NCI-H446 (cell line): ENCODE measurements at regions not wholly inside any gene's neighbourhood (a gene's known extent, or its start where the extent isn't known, plus 50 kb on each side); places are given as distances from the start of the nearest gene placed in this dataset.

Experiments used
- DNase-seq, 2 experiments: peaks; one replicate each; lab custom pipeline; 2025; lab: John Stamatoyannopoulos, UW

DNA sequence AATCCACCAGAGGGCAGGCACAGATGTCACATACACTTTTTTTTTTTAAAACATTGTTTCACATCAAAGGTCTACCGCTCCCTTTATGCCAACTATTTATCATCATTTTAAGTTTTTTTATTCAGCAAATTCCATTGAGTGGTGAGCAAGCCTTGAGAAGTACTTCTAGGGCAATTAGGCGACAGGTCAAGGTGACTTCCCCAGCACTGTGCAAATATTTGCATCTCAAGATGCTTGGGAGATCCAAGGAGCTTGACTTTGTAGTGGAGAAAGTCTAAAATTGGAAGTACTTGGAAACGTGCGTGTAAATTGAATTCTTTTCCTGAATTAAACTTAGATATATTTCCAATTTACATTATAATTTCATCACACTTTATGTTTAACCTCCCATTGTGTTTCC lies 211.1 kb downstream of the ICE1 start:
- no peak for DNase-seq

DNA sequence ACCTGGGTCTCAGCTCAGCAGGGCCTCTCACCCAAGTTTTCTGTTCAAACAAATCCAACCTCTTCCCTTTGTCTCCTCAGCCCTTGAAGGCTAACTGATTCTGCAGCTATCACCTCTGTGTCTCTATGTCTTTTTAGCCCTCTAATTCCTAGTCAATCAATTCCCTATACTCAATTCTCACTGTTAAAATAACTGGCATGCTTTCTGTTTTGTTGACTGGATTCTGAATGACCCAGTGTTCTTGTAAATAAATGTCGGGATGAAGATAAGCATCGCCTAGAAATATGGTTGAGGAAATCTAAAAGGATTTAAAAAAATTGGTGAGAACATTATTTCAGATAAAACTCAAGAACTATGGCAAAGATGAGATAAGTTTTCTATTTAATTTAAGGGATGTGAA lies 210.2 kb downstream of the ICE1 start:
- DNase-seq: no peak

DNA sequence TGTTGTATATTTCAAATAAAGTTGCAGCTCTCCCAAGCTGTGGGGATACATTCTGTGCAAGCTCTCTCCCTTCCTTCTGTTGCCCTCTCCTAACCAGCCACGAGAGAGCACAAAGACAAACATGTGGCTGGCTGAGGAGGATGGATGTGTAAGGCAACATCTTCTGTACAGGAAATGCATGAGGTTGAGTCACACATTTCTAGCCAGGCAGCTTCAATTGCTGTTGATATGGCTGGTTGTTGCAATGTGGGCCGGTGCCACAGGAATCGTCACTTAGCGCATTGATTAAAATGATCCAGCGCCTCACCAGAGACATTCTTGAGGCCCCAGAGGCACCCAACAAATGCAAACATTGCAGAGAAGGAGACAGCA lies 207.1 kb downstream of the ICE1 start:
- no peak for DNase-seq

DNA sequence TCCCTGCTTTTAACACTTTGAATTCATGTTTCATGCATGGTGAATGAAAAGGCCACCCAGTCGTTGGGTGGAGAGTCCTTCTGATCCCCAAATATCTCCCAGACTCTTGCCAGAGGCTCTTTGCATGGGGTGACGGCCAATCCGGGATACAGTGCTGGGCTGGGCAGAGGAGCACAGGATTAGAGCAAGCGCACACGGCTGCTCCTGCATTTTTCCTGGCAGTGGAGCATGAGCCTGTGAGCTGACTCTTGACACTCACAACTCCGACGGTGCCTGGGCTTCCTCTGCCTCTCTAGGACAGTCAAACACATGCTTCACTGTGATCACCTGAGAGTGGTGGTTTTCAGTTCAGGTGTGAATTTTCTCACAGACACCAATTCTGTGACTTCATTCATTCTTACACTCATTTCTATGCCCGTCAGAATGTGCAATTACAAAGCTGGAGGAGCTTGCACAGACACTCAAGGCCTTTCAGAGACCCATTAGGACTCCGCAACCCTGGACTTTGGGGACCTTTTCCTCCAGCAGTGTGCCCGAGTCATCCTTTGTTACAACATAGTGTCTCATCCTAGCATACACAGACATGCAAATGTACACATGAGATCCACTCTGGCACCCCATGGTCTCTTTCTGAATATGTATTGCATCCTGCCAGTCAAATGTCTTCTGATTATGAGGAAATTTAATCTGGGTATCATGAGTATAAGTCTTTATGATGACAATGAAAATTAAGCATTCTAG lies 206.6 kb downstream of the ICE1 start:
- no peak for DNase-seq

- DNase-seq: no peak
Observed at GRCh38 chr5:5626412-5626811, 203.9 kb downstream of the ICE1 start.

- DNase-seq: no peak
Observed at GRCh38 chr5:5625491-5625890, 203.0 kb downstream of the ICE1 start.

DNA sequence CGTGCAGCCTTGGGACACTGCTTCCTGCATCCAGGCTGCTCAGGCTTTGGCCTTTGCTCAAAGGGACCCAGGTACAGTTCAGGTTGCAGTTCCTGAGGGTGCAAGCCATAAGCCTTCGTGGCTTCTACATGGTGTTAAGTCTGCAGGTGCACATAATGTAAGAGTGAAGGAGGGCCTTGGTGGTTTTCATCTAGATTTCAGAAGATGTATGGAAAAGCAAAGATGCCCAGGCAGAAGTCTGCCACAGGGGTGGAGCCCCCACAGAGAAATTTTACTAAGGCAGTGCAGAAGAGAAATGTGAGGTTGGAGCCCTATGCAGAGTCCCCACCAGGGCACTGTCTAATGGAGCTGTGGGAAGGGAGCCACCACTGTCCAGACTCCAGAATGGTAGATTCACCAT lies 200.9 kb downstream of the ICE1 start:
- no peak for DNase-seq

- no peak for DNase-seq
Observed at GRCh38 chr5:5622806-5623205, 200.3 kb downstream of the ICE1 start.

- DNase-seq: no peak
Observed at GRCh38 chr5:5619546-5619945, 197.1 kb downstream of the ICE1 start.

GRCh38 chr5:5617024-5617423 lies 194.5 kb downstream of the ICE1 start:
- DNase-seq: no peak

DNA sequence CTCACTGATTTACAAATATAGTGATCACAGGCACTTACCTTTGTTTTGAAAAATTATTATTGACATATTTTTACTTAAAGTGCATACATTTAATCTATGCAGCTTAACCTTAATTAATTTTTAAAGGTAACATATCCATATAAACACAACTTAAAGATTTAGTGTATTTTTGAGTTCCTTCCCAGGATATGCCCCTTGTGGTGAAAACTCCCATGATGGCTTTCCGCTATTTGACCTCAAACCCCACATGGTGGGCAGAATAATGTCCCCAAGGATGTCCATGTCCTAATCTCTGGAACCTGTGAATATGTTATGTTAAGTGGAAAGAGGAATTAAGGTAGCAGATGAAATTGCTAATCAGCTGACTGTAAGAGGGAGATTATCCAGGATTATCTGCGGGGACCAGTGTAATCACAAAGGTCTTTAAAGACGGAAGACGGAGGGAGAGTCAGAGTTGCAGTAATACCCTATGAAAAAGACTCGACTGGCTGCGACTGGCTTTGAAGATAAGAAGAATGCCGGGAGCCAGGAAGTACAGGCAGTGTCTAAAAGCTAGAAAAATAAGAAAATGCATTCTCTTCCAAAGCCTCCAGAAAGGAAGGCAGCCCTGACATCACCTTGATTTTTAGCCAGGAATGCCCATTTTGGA lies 193.9 kb downstream of the ICE1 start:
- DNase-seq: no peak

DNA sequence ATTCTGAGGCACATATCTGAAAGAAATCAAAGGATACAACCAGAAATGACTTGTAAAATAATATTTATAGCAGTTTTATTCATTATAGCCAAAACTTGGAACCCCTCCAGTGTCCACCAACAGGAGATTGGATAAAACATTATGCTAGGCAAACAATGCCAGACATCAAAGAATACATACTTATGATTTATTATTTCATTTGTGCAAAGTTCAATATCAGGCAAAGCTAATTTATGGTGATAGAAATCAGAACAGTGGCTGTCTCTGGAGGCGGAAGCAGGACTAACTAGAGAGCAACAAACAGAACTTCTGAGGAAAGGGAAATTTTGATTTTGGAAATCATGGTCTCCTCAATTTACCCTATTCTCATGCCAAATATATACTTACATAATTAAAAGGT lies 193.1 kb downstream of the ICE1 start:
- DNase-seq: no peak

- no peak for DNase-seq
Observed at GRCh38 chr5:5613261-5613990, 190.9 kb downstream of the ICE1 start.

GRCh38 chr5:5612096-5612495 lies 189.6 kb downstream of the ICE1 start:
- no peak for DNase-seq

GRCh38 chr5:5609935-5610334 lies 187.5 kb downstream of the ICE1 start:
- DNase-seq: no peak

DNA sequence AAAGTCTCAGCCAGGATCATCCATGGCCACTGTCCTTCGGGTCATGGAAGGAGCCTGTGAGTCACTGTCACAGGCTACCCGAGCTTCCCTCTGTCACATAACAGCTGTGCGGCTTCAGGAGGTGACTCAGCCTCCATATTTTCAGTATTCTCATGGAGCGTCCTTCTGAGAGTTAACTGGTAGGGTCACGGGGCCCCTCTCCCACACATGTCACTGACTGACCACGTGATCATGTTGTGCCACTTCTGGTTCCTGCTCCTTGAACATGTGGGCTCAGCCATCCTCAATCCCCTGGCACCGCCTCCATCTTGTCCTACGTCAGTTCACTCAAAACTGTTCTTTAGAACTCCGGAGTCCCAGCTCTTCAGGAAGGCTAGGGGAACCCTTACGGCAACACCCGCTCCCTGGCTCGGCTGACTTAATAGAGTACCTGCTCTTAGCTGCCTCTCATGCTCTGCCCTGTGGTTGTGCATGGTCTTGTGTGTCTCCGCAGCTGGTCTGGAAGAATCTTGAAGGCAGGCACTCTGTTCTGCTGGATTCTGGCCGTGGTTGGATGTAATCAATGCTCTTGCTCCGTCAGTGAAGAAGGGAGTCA lies 182.8 kb downstream of the ICE1 start:
- no peak for DNase-seq

- DNase-seq: no peak
Observed at GRCh38 chr5:5602554-5602953, 180.1 kb downstream of the ICE1 start.

- no peak for DNase-seq
Observed at GRCh38 chr5:5598547-5599113, 176.2 kb downstream of the ICE1 start.

GRCh38 chr5:5593391-5593790 lies 170.9 kb downstream of the ICE1 start:
- no peak for DNase-seq

DNA sequence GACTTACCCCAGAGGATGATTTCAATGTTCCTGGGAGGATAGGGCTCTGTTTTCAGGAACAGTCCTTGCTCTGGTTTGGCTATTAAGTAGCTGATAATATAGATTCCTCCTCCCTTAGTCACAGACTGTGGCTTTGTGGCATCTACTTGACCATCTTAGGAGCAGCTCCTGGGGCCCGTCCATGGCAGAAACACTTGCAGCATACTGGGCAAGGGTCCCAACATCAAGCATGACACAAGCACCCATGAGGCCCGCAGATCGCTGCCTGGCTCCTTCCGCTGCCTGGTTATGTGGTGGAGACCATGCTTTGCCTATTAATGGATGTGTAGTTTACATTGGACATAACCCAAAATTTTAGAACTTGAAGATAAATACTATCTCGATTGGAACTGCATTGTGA lies 170.1 kb downstream of the ICE1 start:
- no peak for DNase-seq

- DNase-seq: no peak
Observed at GRCh38 chr5:5591567-5591966, 169.1 kb downstream of the ICE1 start.

DNA sequence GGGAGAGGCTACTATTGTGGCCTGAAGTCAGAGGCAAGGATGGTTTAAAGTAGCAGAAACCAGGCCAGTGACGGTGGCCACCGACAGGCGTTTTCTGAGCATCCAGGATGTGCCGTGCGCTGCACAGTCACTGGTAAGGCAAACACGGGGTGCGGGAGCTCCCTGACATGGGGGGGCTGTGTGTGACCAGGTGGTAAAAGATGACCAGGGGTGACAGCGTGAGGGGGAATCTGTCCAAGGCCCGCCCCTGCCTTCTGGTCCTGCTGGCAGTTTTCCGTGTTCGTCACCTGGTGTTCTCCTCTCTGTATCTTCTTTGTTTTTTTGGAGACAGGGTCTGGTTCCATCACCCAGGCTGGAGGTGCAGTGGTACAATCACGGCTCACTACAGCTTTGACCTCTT lies 167.4 kb downstream of the ICE1 start:
- no peak for DNase-seq
